CD4-positive, alpha-beta memory T cell (primary cell): ENCODE measurements at regions not wholly inside any gene's neighbourhood (a gene's known extent, or its start where the extent isn't known, plus 50 kb on each side); places are given as distances from the start of the nearest gene placed in this dataset.

Source experiments
- CTCF ChIA-PET: fragments of 350-600 bp; sonication (Branson Sonifier 250); formaldehyde crosslinking; loops from one replicate; lab custom pipeline; 2021; ENCODE audit warnings: inconsistent platforms; ENCODE audit not compliant: partially characterized antibody; lab: Charles Lee
- POLR2A ChIA-PET: fragments of 350-600 bp; sonication (Branson Sonifier 250); formaldehyde crosslinking; loops from one replicate; lab custom pipeline; 2021; ENCODE audit not compliant: partially characterized antibody; lab: Charles Lee
- DNase-seq, 5 donors: peaks; one replicate each; pipeline versions ENCODE4 v3.0.0 to v3.0.0-alpha.2; 2020 to 2022; ENCODE audit warnings: mixed read lengths in 1 of 5
- H3K27ac ChIP-seq: one replicate; pipeline ENCODE4 v1.7.0; 2013; ENCODE audit warnings: low read depth, low read length
- H3K27me3 ChIP-seq: 2 replicates; pipeline ENCODE4 v1.7.0; 2013; ENCODE audit warnings: mild to moderate bottlenecking, low read length, moderate library complexity; ENCODE audit not compliant: insufficient read depth
- H3K36me3 ChIP-seq: 2 replicates; pipeline ENCODE4 v1.7.0; 2013; ENCODE audit warnings: mild to moderate bottlenecking, low read length, moderate library complexity; ENCODE audit not compliant: insufficient read depth
- H3K4me1 ChIP-seq: 2 replicates; pipeline ENCODE4 v1.7.0; 2013; ENCODE audit warnings: mild to moderate bottlenecking, low read length, moderate library complexity; ENCODE audit not compliant: insufficient read depth
- H3K4me3 ChIP-seq, 2 donors: one replicate each; pipeline ENCODE4 v1.7.0; 2013; ENCODE audit warnings: low read length in 2 of 2, mild to moderate bottlenecking in 1 of 2
- H3K9me3 ChIP-seq, 2 donors: one replicate each; pipeline ENCODE4 v1.7.0; 2013; ENCODE audit warnings: low read length in 2 of 2, control low read depth in 1 of 2; ENCODE audit not compliant: control insufficient read depth in 1 of 2
- H3K27ac Mint-ChIP-seq, 7 donors: one replicate each; pipeline ENCODE4 v1.8.0; 2020 to 2021; ENCODE audit warnings: mixed read lengths in 7 of 7, mild to moderate bottlenecking in 6 of 7, inconsistent platforms in 3 of 7, moderate library complexity in 3 of 7
- H3K27me3 Mint-ChIP-seq, 2 donors: one replicate each; pipeline ENCODE4 v1.8.0; 2020 to 2021; ENCODE audit warnings: mixed read lengths in 2 of 2
- H3K36me3 Mint-ChIP-seq, 2 donors: one replicate each; pipeline ENCODE4 v1.8.0; 2020 to 2021; ENCODE audit warnings: mixed read lengths in 2 of 2, inconsistent platforms in 1 of 2, mild to moderate bottlenecking in 1 of 2
- H3K4me1 Mint-ChIP-seq, 4 donors: one replicate each; pipeline ENCODE4 v1.8.0; 2020 to 2021; ENCODE audit warnings: mixed read lengths in 4 of 4, mild to moderate bottlenecking in 1 of 4
- H3K4me3 Mint-ChIP-seq, 8 donors: one replicate each; pipeline ENCODE4 v1.8.0; 2020 to 2021; ENCODE audit warnings: mixed read lengths in 8 of 8, mild to moderate bottlenecking in 7 of 8, moderate library complexity in 6 of 8, inconsistent platforms in 3 of 8
- H3K9me3 Mint-ChIP-seq, 8 donors: one replicate each; pipeline ENCODE4 v1.8.0; 2020 to 2021; ENCODE audit warnings: mixed read lengths in 8 of 8, mild to moderate bottlenecking in 5 of 8, inconsistent platforms in 3 of 8, moderate library complexity in 1 of 8
- intact Hi-C: fragments of 100-400 bp; cut with micrococcal nuclease; formaldehyde crosslinking; loops from one replicate; pipeline ENCODE4 v1.15.1; 2023

GRCh38 chr2:158024288-158024898 lies 77.3 kb upstream of the UPP2 start:
- H3K36me3 Mint-ChIP-seq, result no peaks in the 10 kb centered on the region
- H3K4me3 ChIP-seq, result no peak overlapping the region
- H3K36me3 ChIP-seq, result no peaks in the 10 kb centered on the region
- no peak overlapping the region for H3K4me3 Mint-ChIP-seq
- ChIA-PET CTCF (interaction anchor here (0.6 to 10.3 kb wide), 39 partner anchors 9 to 1094 kb away, joined by 3 to 311 read pairs (median 4); no protein-coding TSS in a partner anchor), POLR2A (interaction anchor here (1.0 kb wide), 1 partner anchor 721 kb away, joined by 3 read pairs; no protein-coding TSS in a partner anchor)
- H3K4me1 Mint-ChIP-seq, result peaks cover 4 to 10% (median 7%) of the 10 kb centered on the region in 4 donors
- intact Hi-C loops, result loop anchor here (1.0 to 5.0 kb wide), 3 partner anchors 433 to 1094 kb away; partner anchors contain the start of genes CCDC148 and PKP4
- no peak overlapping the region for H3K27ac ChIP-seq
- H3K9me3 Mint-ChIP-seq, result no peaks in the 10 kb centered on the region
- H3K9me3 ChIP-seq, result no peaks in the 10 kb centered on the region
- H3K4me1 ChIP-seq, result peaks cover 10% of the 10 kb centered on the region
- H3K27ac Mint-ChIP-seq, result no peak overlapping the region
- peak in 4 of 5 donors; percentile 28 to 45 (median 37) for DNase-seq
- no peaks in the 10 kb centered on the region for H3K27me3 ChIP-seq
- peaks cover 0 to 2% of the 10 kb centered on the region in 2 donors for H3K27me3 Mint-ChIP-seq

- peaks cover 4 to 10% (median 7%) of the 10 kb centered on the region in 4 donors for H3K4me1 Mint-ChIP-seq
- H3K4me1 ChIP-seq, result peaks cover 10% of the 10 kb centered on the region
- H3K4me3 ChIP-seq, result no peak overlapping the region
- H3K9me3 ChIP-seq, result no peaks in the 10 kb centered on the region
- H3K4me3 Mint-ChIP-seq, result no peak overlapping the region
- no peaks in the 10 kb centered on the region for H3K36me3 ChIP-seq
- intact Hi-C loops, result loop anchor here (5.0 kb wide), 1 partner anchor 434 kb away; the partner anchor contains the start of genes CCDC148 and PKP4
- no peaks in the 10 kb centered on the region for H3K36me3 Mint-ChIP-seq
- no peak for DNase-seq
- POLR2A ChIA-PET, result no interaction called here
- H3K27ac ChIP-seq, result no peak overlapping the region
- no peaks in the 10 kb centered on the region for H3K9me3 Mint-ChIP-seq
- CTCF ChIA-PET, result interaction anchor here (0.6 to 10.3 kb wide), 14 partner anchors 9 to 726 kb away, joined by 3 to 311 read pairs (median 4); no protein-coding TSS in a partner anchor
- no peaks in the 10 kb centered on the region for H3K27me3 Mint-ChIP-seq
- H3K27ac Mint-ChIP-seq, result peak overlapping the region in 2 of 7 donors; percentile 50 to 57
- no peaks in the 10 kb centered on the region for H3K27me3 ChIP-seq
Measured at GRCh38 chr2:158022888-158023287, 78.8 kb upstream of the UPP2 start.

- peaks cover 4 to 10% (median 7%) of the 10 kb centered on the region in 4 donors for H3K4me1 Mint-ChIP-seq
- intact Hi-C loops, result loop anchor here (5.0 kb wide), 1 partner anchor 436 kb away; the partner anchor contains the start of genes CCDC148 and PKP4
- H3K9me3 Mint-ChIP-seq, result no peaks in the 10 kb centered on the region
- CTCF ChIA-PET, result interaction anchor here (0.7 to 10.3 kb wide), 4 partner anchors 9 to 728 kb away, joined by 3 to 311 read pairs (median 4); no protein-coding TSS in a partner anchor
- Histone ChIP-seq H3K4me1 (peaks cover 10% of the 10 kb centered on the region), H3K27me3 (no peaks in the 10 kb centered on the region), H3K9me3 (no peaks in the 10 kb centered on the region), H3K4me3 (no peak overlapping the region), H3K27ac (no peak overlapping the region), H3K36me3 (no peaks in the 10 kb centered on the region)
- no peak overlapping the region for H3K27ac Mint-ChIP-seq
- POLR2A ChIA-PET, result no interaction called here
- no peak for DNase-seq
- no peaks in the 10 kb centered on the region for H3K27me3 Mint-ChIP-seq
- no peaks in the 10 kb centered on the region for H3K36me3 Mint-ChIP-seq
- H3K4me3 Mint-ChIP-seq, result no peak overlapping the region
Measured at GRCh38 chr2:158021226-158021625, 80.5 kb upstream of the UPP2 start.

GRCh38 chr2:158015428-158016076 lies 86.1 kb upstream of the UPP2 start:
- DNase-seq, result peak in 4 of 5 donors; percentile 17 to 36 (median 28)
- H3K36me3 Mint-ChIP-seq, result no peaks in the 10 kb centered on the region
- peaks cover 1% of the 10 kb centered on the region in 2 donors for H3K27me3 Mint-ChIP-seq
- Histone ChIP-seq H3K36me3 (no peaks in the 10 kb centered on the region), H3K4me3 (no peak overlapping the region), H3K4me1 (peaks cover 6% of the 10 kb centered on the region), H3K27me3 (no peaks in the 10 kb centered on the region), H3K27ac (no peak overlapping the region), H3K9me3 (no peaks in the 10 kb centered on the region)
- peaks cover 0 to 11% (median 7%) of the 10 kb centered on the region in 4 donors for H3K4me1 Mint-ChIP-seq
- peak overlapping the region in 2 of 7 donors; percentile 11 to 38 for H3K27ac Mint-ChIP-seq
- ChIA-PET CTCF (interaction anchor here (1.5 to 6.5 kb wide), 2 partner anchors 9 to 712 kb away, joined by 3 to 42 read pairs; no protein-coding TSS in a partner anchor), POLR2A (no interaction called here)
- intact Hi-C loops, result no loop called here
- no peaks in the 10 kb centered on the region for H3K9me3 Mint-ChIP-seq
- no peak overlapping the region for H3K4me3 Mint-ChIP-seq

- intact Hi-C loops, result no loop called here
- Histone ChIP-seq H3K36me3 (no peaks in the 10 kb centered on the region), H3K4me3 (no peak overlapping the region), H3K27ac (no peak overlapping the region), H3K4me1 (peaks cover 6% of the 10 kb centered on the region), H3K27me3 (no peaks in the 10 kb centered on the region), H3K9me3 (no peaks in the 10 kb centered on the region)
- H3K27ac Mint-ChIP-seq, result no peak overlapping the region
- CTCF ChIA-PET, result interaction anchor here (1.1 to 6.5 kb wide), 11 partner anchors 9 to 711 kb away, joined by 3 to 42 read pairs (median 4); no protein-coding TSS in a partner anchor
- H3K27me3 Mint-ChIP-seq, result peaks cover 1% of the 10 kb centered on the region in 2 donors
- POLR2A ChIA-PET, result interaction anchor here (1.0 kb wide), 1 partner anchor 113 kb away, joined by 3 read pairs; no protein-coding TSS in a partner anchor
- H3K9me3 Mint-ChIP-seq, result no peaks in the 10 kb centered on the region
- no peaks in the 10 kb centered on the region for H3K36me3 Mint-ChIP-seq
- no peak overlapping the region for H3K4me3 Mint-ChIP-seq
- no peak for DNase-seq
- peaks cover 0 to 14% (median 10%) of the 10 kb centered on the region in 4 donors for H3K4me1 Mint-ChIP-seq
Measured at GRCh38 chr2:158013891-158014290, 87.8 kb upstream of the UPP2 start.

GRCh38 chr2:158011055-158011771 lies 90.5 kb upstream of the UPP2 start:
- Mint-ChIP-seq H3K27ac (no peak overlapping the region), H3K27me3 (peaks cover 1% of the 10 kb centered on the region in 2 donors), H3K4me1 (peaks cover 5 to 15% (median 11%) of the 10 kb centered on the region in 4 donors), H3K9me3 (no peaks in the 10 kb centered on the region), H3K36me3 (no peaks in the 10 kb centered on the region), H3K4me3 (no peak overlapping the region)
- intact Hi-C loops, result no loop called here
- CTCF ChIA-PET, result interaction anchor here (0.7 to 6.5 kb wide), 23 partner anchors 9 to 709 kb away, joined by 3 to 42 read pairs (median 5); partner anchors contain the start of gene ACVR1C
- Histone ChIP-seq H3K36me3 (no peaks in the 10 kb centered on the region), H3K27me3 (no peaks in the 10 kb centered on the region), H3K4me3 (no peak overlapping the region), H3K9me3 (no peaks in the 10 kb centered on the region), H3K27ac (no peak overlapping the region), H3K4me1 (peaks cover 6% of the 10 kb centered on the region)
- POLR2A ChIA-PET, result interaction anchor here (0.6 kb wide), 1 partner anchor 678 kb away, joined by 3 read pairs; no protein-coding TSS in a partner anchor
- DNase-seq, result no peak
